GM19395 (cell line): ENCODE measurements at regions not wholly inside any gene's neighbourhood (a gene's known extent, or its start where the extent isn't known, plus 50 kb on each side); places are given as distances from the start of the nearest gene placed in this dataset.

Experiments used
- ATAC-seq: cut with Tn5 transposase; IDR thresholded peaks from one replicate; pipeline ENCODE4 v1.9.1; 2021; ENCODE audit warnings: mild to moderate bottlenecking, moderate library complexity; ENCODE audit not compliant: unreplicated experiment

DNA sequence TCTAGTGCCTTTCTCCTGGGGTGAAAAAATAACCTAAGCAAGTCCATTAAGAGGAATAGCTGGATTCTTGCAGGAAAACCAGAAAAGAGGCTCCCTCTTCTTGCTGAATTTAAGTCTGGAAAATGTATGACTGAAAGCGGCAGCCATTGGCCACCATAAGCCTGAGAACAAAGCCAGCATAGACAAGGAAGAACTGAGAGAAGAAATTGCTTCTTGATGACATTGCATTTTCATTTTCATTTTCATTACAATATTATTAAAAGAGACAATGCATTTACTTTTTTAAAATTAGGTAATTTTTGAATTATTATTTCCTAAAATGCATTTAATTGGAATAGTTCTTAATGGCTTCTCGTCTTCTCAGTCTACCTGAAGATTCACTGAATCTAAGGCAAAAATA, 1157.5 kb upstream of the ZEB2 start:
- ATAC-seq: no peak

GRCh38 chr2:145674705-145675104, 1154.8 kb upstream of the ZEB2 start:
- no peak for ATAC-seq

- ATAC-seq: no peak
These were observed 1149.4 kb upstream of the ZEB2 start for GRCh38 chr2:145669301-145669700.

DNA sequence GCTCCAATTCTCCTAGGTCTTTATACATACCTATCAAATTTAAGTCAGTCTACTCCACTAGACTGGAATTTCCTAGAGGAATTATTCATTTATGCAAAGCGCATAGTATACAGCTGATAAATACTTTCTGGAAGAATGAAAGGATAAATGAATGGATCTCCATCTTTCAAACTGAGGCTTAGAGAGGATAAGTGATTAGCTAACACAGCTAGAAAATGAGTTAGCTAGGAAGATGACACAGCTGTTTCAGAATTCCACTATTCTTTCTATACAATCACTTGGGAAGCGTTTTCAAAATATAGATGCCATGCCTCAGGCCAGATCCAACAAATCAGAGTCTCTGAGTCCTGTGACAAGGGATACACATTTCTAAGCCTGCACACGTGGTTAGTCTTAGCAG, 1146.6 kb upstream of the ZEB2 start:
- ATAC-seq: no peak

DNA sequence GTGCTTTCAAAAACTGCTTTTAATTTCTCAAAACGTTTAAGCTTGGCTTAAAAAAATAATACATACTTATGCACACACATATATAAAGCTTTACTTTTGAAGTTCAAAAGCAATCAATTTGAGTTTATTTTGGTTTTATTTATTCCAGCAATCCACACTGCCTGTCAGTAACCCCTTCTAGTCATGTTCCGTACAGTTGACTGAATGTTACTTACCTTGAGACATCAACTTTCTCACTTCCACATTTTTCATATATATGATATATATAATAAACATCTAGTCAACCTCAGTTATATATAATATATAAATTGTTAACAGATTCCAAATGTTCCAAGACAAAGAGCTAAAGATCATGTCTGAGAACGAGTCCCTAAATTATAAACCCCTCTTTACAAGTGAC, 1137.3 kb upstream of the ZEB2 start:
- ATAC-seq: no peak

DNA sequence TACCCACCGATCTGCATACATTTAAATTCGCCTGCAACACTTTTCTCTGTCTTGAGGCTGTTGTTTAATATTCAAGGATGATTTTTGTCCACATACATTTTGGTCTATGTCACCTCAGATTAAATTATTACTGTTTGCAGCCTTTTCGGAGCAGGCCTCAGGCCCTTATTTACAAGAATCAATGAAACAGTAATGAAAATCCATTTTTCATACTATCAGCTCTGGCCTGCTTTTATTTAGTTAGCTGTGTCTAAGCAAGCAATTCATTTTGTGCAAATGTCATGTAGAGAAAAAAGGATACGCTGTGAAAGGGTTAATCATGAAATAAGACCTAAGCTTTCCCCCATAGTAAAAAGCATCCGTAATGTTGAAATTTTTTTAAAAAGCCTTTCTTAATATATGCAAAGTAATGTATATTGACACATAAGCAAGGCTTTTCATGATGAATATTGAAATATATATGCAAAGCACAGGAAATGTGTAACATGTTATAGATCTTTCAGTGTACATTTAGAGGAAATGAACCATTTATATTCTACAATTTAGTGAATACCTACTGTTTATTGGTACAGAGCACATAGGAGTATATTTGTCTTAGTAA, 1135.3 kb upstream of the ZEB2 start:
- no peak for ATAC-seq

DNA sequence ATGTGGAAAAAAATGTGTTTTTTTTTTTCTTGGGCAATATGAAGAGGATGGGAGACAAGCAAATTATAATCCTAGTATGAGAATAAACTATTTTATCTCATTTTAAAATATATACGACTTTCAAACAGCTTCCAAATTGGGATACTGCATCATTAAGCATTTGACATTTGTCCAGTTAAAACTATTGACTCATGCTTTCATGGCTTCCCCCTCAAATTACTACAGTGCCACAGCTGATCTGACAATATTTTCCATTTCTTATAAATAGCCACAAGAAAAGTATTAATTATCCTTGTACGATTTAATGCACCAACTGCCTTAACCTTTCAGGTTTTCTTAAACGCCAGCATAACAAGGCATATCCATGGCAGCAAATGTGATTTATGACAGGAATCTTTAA, 1134.8 kb upstream of the ZEB2 start:
- no peak for ATAC-seq

- ATAC-seq: no peak
These were observed 1134.2 kb upstream of the ZEB2 start for GRCh38 chr2:145654156-145654555.

DNA sequence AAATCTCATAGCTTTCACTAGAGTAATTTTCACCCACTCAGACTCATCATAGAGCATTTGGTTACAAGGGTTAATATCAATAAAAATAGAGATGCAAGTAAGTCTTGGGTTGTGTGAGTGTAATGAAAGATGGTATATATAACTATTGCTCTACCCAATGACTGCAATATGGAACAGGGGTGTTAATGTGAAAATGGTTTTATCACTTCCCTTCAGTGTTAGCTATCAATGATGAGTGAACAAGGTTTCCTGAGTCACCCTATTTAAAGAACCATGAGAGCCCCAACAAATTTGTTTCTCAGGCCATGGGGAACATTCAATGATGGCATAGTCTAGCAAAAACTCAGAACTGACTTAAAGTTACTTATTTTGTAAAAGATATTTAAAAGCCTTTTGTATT, 1133.6 kb upstream of the ZEB2 start:
- ATAC-seq: no peak

DNA sequence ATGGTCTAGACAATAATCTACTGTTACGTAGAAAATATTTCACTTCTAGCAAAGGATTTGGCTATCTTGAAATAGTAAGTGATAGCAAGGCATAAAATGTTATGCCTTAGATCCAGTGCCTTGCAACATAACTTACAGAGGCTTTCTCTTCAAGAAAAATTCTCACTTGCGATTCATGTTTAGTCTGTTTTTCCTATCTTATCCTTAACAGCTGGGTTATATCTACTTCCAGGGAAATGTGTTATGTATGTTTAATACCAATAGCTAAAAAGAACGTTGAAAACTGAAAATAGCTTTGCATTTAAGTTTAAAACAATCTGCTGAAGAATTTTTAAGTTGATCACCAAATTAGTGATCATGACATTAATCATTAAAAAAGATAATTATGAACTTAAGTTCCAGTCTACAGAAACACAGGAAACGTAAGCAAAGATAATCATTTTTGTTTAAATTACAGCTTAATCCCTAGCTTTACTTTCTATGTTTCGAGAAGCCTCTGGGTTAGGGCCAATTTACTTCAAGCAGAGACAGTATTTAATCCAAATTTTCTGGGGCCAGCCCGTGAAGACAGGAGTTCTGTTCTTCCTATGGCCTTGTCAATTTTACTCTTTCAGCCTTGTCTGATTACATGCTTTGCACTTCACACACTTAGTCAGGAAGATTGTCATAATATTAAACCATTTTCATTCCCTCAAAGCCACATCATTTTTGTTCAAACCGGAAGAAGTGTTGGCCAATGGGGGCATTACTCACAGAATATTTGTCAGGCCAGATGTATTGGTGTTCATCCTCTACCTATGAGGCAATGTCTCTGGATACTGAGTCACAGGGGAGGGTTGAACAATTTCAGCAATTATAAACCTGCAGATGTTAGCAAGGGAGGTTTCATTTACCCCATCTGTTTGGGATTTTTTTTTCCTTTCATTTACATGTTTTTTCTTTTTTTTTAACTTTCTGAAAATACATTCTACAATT, 1132.9 kb upstream of the ZEB2 start:
- no peak for ATAC-seq

GRCh38 chr2:145652036-145652435, 1132.1 kb upstream of the ZEB2 start:
- no peak for ATAC-seq

- ATAC-seq: no peak
These were observed 1130.3 kb upstream of the ZEB2 start for GRCh38 chr2:145650226-145650625.

DNA sequence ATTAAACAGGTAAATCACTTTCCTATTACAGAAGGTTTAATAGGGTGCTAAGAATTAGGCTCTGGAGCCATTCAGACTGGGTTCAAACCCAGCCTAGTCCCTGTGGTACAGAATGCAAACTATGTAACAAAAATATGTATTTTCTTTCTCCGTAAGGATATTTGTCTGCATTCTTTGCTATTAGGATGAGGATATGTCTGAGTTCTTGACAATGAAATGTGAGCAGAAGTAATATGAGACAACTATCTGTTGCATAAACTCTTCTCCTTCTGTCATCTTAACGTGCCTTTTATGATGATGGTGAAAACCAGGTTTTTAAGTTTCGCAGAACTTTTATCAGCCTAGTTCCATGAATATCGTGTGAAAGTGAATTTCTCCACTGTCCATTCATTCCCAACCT, 1129.1 kb upstream of the ZEB2 start:
- no peak for ATAC-seq

DNA sequence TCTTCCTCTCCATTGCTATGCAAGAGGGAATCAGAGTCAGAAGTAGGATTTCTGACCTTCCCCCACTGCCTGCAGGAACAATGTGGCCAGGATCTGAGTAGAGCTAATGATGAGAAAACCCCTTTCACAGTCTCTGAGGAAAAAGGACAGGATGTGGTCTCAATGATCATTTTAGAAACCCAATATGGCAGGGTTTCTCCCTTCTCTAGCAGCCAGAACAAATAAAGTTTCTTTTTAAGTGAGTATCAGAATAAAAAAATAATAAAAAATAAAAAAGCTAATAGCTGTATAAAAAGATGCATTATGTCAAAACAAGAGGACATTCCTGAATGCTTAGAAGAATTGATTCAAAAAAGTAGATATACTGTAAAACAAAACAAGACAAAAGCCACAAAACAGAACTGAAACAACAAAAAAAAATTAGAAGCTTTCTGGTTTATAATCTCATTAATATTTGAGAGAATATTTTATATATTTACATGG, 1124.9 kb upstream of the ZEB2 start:
- ATAC-seq: peak; percentile 98

DNA sequence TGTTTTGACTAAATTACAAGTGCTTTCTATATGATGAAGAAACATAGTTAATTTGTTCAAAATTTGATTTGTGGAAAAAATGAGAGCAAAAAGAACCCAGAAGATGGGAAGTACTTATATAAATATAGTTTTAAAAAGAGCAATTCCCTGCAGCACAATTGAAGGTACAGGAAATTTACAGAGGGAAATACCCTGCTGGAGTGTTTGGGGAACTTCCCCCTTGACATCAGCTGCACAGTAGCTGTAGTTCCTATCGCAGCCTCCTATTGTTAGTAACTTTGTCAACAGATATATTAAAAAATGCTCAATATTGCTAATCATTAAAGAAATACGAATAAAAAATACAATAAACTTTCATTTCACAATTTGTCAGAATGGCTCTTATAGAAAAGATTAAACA, 1118.8 kb upstream of the ZEB2 start:
- ATAC-seq: no peak

- ATAC-seq: no peak
These were observed 1115.9 kb upstream of the ZEB2 start for GRCh38 chr2:145635706-145636427.

- ATAC-seq: no peak
These were observed 1111.6 kb upstream of the ZEB2 start for GRCh38 chr2:145631561-145631960.

- no peak for ATAC-seq
These were observed 1106.4 kb upstream of the ZEB2 start for GRCh38 chr2:145626301-145626700.

GRCh38 chr2:145625111-145625510, 1105.2 kb upstream of the ZEB2 start:
- no peak for ATAC-seq

DNA sequence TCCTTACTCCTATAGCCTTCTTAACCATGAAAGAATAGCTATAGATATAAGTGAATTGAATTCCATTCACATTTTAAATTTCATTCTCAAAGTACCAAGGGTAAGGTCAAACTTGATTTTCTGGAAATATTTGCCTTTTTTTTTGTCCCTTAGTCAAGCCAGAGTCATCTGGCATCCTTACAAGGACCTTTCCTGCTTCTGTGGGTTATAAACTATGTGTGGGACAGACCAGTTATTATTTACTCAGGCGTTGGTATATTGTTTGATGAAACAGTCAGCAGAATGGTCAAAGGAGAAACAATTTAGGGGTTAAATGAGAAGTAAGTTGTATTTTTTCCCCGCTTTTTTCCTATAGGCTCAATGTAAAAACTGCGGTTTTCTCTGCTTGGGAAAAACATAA, 1103.2 kb upstream of the ZEB2 start:
- ATAC-seq: no peak

DNA sequence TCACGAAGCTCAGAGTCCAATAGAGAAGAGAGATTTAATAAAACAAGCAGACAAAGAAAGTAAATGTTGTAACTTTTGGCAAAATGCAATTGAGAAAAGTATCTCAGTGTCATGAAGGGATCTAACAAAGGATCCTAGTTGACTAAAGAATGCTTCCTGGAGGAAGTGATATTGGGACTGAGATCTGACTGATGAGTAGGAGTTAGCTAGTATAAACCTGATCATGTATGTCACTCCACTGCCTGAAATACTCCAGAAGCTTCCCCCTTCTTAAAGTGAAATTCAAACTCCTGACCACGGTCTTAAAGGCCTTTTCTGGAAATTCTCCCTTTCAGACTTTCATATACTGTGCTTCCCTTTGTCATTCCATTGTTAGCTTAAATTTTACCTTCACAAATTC, 1102.4 kb upstream of the ZEB2 start:
- ATAC-seq: no peak

- ATAC-seq: no peak
These were observed 1098.0 kb upstream of the ZEB2 start for GRCh38 chr2:145617906-145618305.
